Neural crest cell (in vitro differentiated cells): ENCODE measurements at regions not wholly inside any gene's neighbourhood (a gene's known extent, or its start where the extent isn't known, plus 50 kb on each side); places are given as distances from the start of the nearest gene placed in this dataset.

Experiments used
- DNase-seq: peaks from one replicate; pipeline ENCODE4 v3.0.0; 2021; ENCODE audit warnings: low read depth, mixed read lengths, low spot score
- H3K27ac Mint-ChIP-seq: one replicate; pipeline ENCODE4 v1.8.0; 2021; ENCODE audit warnings: mild to moderate bottlenecking, mixed read lengths; ENCODE audit not compliant: unreplicated experiment
- H3K27me3 Mint-ChIP-seq: 2 replicates; pipeline ENCODE4 v1.8.0; 2021; ENCODE audit warnings: low read depth, mild to moderate bottlenecking, mixed read lengths
- H3K36me3 Mint-ChIP-seq: 2 replicates; pipeline ENCODE4 v1.8.0; 2021; ENCODE audit warnings: low read depth, mild to moderate bottlenecking, mixed read lengths
- H3K4me1 Mint-ChIP-seq: 2 replicates; pipeline ENCODE4 v1.8.0; 2021; ENCODE audit warnings: mixed read lengths
- H3K4me3 Mint-ChIP-seq: one replicate; pipeline ENCODE4 v1.8.0; 2021; ENCODE audit warnings: mild to moderate bottlenecking, mixed read lengths
- H3K9me3 Mint-ChIP-seq: 2 replicates; pipeline ENCODE4 v1.8.0; 2021; ENCODE audit warnings: mixed read lengths
- TF ChIP-seq, protein P1 (sequence below): fragments of 200-600 bp; sonication (generic); conservative IDR thresholded peaks from 2 replicates; pipeline ENCODE4 v1.5.0; 2021; ENCODE audit warnings: antibody characterized with exemption, mild to moderate bottlenecking

DNA sequence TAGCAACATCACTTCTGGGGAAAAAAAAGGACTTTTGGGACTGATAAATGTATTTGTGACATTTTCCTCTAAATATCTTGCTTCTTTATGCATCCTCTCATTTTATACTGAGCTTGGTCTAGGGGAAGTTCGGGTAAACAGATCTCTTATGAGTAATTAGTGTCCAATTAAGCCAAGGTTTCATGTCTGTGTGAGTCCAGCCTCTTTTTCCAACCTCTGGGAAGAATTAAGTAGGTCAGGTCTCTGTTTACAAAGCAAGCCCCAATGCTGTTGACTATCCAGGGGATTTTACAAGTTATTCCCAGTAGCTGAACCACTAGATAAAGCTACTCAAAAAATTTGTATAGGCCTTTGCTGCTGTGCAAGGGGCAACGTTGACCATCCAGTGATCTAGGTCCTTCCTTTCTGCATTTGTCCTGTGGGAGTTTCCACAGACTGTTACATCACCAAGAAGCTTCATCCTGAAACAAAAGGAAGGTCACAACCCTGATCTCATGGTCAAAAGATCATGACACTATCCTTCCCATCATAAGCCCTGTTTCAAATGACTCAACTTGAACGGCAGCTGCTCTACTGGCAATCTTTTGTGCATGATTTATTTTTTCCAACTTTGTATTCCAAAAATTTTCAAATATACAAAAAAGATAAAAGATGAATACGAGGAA, 74.3 kb downstream of the ETS2 start:
- no peak overlapping the region for H3K4me3 Mint-ChIP-seq
- no peaks in the 10 kb centered on the region for H3K27me3 Mint-ChIP-seq
- peaks cover 24% of the 10 kb centered on the region for H3K9me3 Mint-ChIP-seq
- no peak for DNase-seq
- no peak overlapping the region for H3K27ac Mint-ChIP-seq
- H3K4me1 Mint-ChIP-seq: no peaks in the 10 kb centered on the region
- TF ChIP-seq, protein P1, sequence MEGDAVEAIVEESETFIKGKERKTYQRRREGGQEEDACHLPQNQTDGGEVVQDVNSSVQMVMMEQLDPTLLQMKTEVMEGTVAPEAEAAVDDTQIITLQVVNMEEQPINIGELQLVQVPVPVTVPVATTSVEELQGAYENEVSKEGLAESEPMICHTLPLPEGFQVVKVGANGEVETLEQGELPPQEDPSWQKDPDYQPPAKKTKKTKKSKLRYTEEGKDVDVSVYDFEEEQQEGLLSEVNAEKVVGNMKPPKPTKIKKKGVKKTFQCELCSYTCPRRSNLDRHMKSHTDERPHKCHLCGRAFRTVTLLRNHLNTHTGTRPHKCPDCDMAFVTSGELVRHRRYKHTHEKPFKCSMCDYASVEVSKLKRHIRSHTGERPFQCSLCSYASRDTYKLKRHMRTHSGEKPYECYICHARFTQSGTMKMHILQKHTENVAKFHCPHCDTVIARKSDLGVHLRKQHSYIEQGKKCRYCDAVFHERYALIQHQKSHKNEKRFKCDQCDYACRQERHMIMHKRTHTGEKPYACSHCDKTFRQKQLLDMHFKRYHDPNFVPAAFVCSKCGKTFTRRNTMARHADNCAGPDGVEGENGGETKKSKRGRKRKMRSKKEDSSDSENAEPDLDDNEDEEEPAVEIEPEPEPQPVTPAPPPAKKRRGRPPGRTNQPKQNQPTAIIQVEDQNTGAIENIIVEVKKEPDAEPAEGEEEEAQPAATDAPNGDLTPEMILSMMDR: no peak
- H3K36me3 Mint-ChIP-seq: peaks cover 17% of the 10 kb centered on the region

DNA sequence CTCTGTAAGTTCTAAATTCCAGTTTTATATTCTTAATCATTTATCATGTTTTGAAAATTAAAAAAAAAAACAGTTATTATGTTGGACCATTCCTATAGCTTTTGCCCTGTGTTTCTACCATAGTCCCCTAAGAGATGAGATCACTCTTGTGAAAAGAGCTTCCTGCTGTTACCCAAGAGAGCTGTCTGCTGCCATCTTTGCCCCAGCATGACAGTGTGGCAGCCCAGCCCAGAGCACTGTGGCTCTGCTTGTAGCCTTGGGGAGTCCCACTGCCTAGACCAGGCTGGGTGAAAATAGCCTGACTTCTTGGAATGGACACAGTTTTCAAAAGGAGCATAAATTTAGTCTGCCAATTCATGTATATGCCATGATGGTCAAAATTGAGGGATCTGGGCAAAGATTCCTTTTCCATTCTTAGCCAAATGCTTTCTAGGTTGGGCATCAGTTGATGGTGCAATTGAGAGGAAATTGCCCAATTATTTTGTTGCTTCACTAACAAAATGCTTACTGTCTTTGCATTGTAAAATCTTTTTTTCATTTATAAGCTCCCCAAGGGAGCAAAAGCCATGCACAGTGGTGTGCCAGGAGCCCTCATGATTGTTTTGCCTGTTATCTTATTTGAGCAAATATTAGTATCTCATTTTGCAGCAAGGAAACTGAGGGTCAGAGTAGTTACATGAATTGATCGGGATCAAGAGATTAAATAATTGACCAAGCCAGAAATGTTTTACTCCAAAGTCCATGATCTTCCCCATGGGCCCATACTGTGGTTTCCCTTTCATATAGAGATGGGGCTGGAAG, 72.8 kb downstream of the ETS2 start:
- TF ChIP-seq, protein P1: no peak
- Mint-ChIP-seq H3K4me3 (no peak overlapping the region), H3K27ac (no peak overlapping the region), H3K27me3 (no peaks in the 10 kb centered on the region), H3K4me1 (no peaks in the 10 kb centered on the region), H3K36me3 (peaks cover 11% of the 10 kb centered on the region), H3K9me3 (peaks cover 18% of the 10 kb centered on the region)
- DNase-seq: no peak

DNA sequence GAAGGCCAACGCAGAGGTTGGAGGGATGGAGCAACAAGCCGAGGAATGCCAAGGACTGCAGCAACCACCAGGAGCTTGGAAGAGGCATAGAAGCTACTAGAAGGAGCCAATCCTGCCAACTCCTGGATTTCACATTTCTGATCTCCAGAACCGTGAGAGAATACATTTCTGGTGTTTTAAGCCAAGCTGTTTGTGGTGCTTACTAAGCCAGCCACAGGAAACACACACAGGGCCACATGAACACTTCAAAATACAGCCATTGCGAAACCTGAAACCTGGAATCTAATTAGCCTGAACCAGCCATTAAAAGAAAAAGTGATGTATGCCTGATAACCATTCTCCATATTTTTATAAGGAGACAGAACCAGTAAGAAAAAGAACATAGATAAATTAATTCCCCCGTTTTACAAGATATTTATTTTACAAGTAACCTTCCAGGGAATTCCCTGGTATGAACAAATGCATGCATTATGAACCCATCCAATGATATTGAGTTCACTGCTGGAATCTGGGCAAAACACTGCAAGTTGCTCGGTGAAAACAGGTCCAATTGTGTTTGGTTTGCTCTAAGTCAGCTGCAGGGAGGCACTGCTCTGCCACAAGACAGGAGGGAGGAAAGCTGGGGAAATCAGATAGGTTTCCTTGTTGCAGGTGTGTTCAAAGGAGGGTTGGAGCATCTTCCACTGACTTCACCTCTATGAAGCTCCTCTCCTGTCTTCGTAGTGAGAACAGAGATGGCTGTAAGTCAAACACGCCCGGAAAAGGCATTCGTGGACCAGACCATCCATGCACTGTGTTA, 70.2 kb downstream of the ETS2 start:
- no peaks in the 10 kb centered on the region for H3K4me1 Mint-ChIP-seq
- H3K36me3 Mint-ChIP-seq: peaks cover 3% of the 10 kb centered on the region
- no peaks in the 10 kb centered on the region for H3K27me3 Mint-ChIP-seq
- H3K4me3 Mint-ChIP-seq: no peak overlapping the region
- H3K9me3 Mint-ChIP-seq: peaks cover 9% of the 10 kb centered on the region
- no peak for DNase-seq
- TF ChIP-seq, protein P1: no peak
- H3K27ac Mint-ChIP-seq: no peak overlapping the region
